HCT116 (cell line): ENCODE measurements at regions not wholly inside any gene's neighbourhood (a gene's known extent, or its start where the extent isn't known, plus 50 kb on each side); places are given as distances from the start of the nearest gene placed in this dataset.

Experiments used
- ATAC-seq: fragments of 200-7000 bp; cut with Tn5 transposase; 2 replicates; pipeline ENCODE4 v1.9.1; 2020; ENCODE audit warnings: mild to moderate bottlenecking, moderate library complexity
- BruUV-seq: library from RNA; stranded (reverse); fragments of 400-500 nt; replicated peaks from 2 replicates; lab custom pipeline; 2021; lab: Mats Ljungman, UMichigan
- CTCF ChIA-PET: fragments of 300-600 bp; sonication (Branson Sonifier 250); formaldehyde crosslinking; loops from one replicate; lab custom pipeline; 2021; ENCODE audit warnings: antibody characterized with exemption; lab: Charles Lee
- POLR2A ChIA-PET: fragments of 300-600, 350-600 bp; sonication (Branson Sonifier 250); formaldehyde crosslinking; loops from one replicate; lab custom pipeline; 2021; ENCODE audit warnings: antibody characterized with exemption; lab: Charles Lee
- RAD21 ChIA-PET, 2 experiments: fragments of 300-600 bp; sonication (Branson Sonifier 250); formaldehyde crosslinking; loops; one replicate each; lab custom pipeline; 2023; ENCODE audit warnings: low total read pairs in 2 of 2; ENCODE audit not compliant: uncharacterized antibody in 2 of 2, unreplicated experiment in 2 of 2, low non-redundant PET in 1 of 2; lab: Charles Lee
- DNase-seq: peaks from one replicate; pipeline ENCODE4 v3.0.0-alpha.2; 2010; ENCODE audit warnings: low read depth, low spot score
- H2AFZ ChIP-seq: fragments of 200-600 bp; shearing (Covaris generic), sonication (generic); 2 replicates; pipeline ENCODE4 v1.6.1; 2017; ENCODE audit warnings: low read depth, mixed run types, mixed read lengths, antibody characterized with exemption, low read length; ENCODE audit not compliant: poor library complexity, severe bottlenecking
- H3K27ac ChIP-seq: 2 replicates; pipeline ENCODE4 v1.5.1; 2012; ENCODE audit warnings: low read depth, low read length
- H3K27me3 ChIP-seq: fragments of 200-600 bp; sonication (generic); 2 replicates; pipeline ENCODE4 v1.6.1; 2016; ENCODE audit warnings: mixed run types, low read length, mixed read lengths; ENCODE audit not compliant: insufficient read depth
- H3K36me3 ChIP-seq, 2 experiments: fragments of 200-500 bp in 1 of 2; fragments of 200-600 bp in 1 of 2; sonication (Bioruptor generic) in 1 of 2; sonication (generic) in 1 of 2; 2 replicates each; pipeline versions ENCODE4 v1.5.1 to v1.6.1; 2014 to 2016; ENCODE audit warnings: low read length in 2 of 2, inconsistent platforms in 1 of 2, mixed read lengths in 1 of 2, mixed run types in 1 of 2; ENCODE audit not compliant: insufficient read depth in 2 of 2, control insufficient read depth in 1 of 2
- H3K4me1 ChIP-seq, 2 experiments: fragments of 200-600 bp in 1 of 2; sonication (generic) in 1 of 2; 2 replicates each; pipeline versions ENCODE4 v1.5.1 to v1.6.1; 2012 to 2017; ENCODE audit warnings: low read length in 2 of 2, inconsistent platforms in 1 of 2, mild to moderate bottlenecking in 1 of 2, mixed read lengths in 1 of 2, mixed run types in 1 of 2, moderate library complexity in 1 of 2; ENCODE audit not compliant: insufficient read depth in 2 of 2, control insufficient read depth in 1 of 2
- H3K4me2 ChIP-seq: fragments of 200-600 bp; sonication (generic); 2 replicates; pipeline ENCODE4 v1.6.1; 2017; ENCODE audit warnings: mixed run types, low read length, mixed read lengths
- H3K4me3 ChIP-seq, 2 experiments: fragments of 200-600 bp in 1 of 2; sonication (generic) in 1 of 2; replicated peaks in 1 of 2; 2 replicates each; pipeline ENCODE4 v1.5.1; 2011 to 2016; ENCODE audit warnings: low read length in 2 of 2, control low read depth in 1 of 2, low read depth in 1 of 2, mild to moderate bottlenecking in 1 of 2, mixed read lengths in 1 of 2, mixed run types in 1 of 2
- H3K79me2 ChIP-seq: fragments of 200-600 bp; sonication (generic); 2 replicates; pipeline ENCODE4 v1.6.1; 2017; ENCODE audit warnings: mild to moderate bottlenecking, mixed run types, low read length, moderate library complexity, mixed read lengths; ENCODE audit not compliant: insufficient read depth
- H3K9ac ChIP-seq: fragments of 200-600 bp; sonication (generic); 2 replicates; pipeline ENCODE4 v1.6.1; 2016; ENCODE audit warnings: low read length, mixed read lengths
- H3K9me2 ChIP-seq: fragments of 200-600 bp; sonication (generic), shearing (Covaris generic); 2 replicates; pipeline ENCODE4 v1.6.1; 2017; ENCODE audit warnings: mixed run types, mild to moderate bottlenecking, moderate library complexity; ENCODE audit not compliant: insufficient read depth
- H3K9me3 ChIP-seq, 2 experiments: fragments of 200-500 bp in 1 of 2; fragments of 200-600 bp in 1 of 2; sonication (Bioruptor generic) in 1 of 2; sonication (generic) in 1 of 2; 2 replicates each; pipeline ENCODE4 v1.6.1; 2014 to 2017; ENCODE audit warnings: low read length in 2 of 2, mixed read lengths in 2 of 2, inconsistent platforms in 1 of 2, low read depth in 1 of 2, mild to moderate bottlenecking in 1 of 2, mixed run types in 1 of 2, moderate library complexity in 1 of 2; ENCODE audit not compliant: control insufficient read depth in 1 of 2, insufficient read depth in 1 of 2
- H4K20me1 ChIP-seq: fragments of 200-600 bp; sonication (generic), shearing (Covaris generic); 2 replicates; pipeline ENCODE4 v1.6.1; 2017; ENCODE audit warnings: mixed run types, mild to moderate bottlenecking, moderate library complexity; ENCODE audit not compliant: insufficient read depth
- EGR1 ChIP-seq: IDR thresholded peaks from 2 replicates; pipeline ENCODE4 v1.6.1; 2012; ENCODE audit warnings: low read depth
- ELF1 ChIP-seq: IDR thresholded peaks from 2 replicates; pipeline ENCODE4 v1.6.1; 2012; ENCODE audit warnings: low read depth, borderline replicate concordance
- EZH2 ChIP-seq: fragments of 200-600 bp; sonication (generic); IDR thresholded peaks from 2 replicates; pipeline ENCODE4 v1.6.1; 2017; ENCODE audit warnings: antibody characterized with exemption, mixed run types
- EZH2phosphoT487 ChIP-seq: fragments of 200-600 bp; IDR thresholded peaks from 2 replicates; pipeline ENCODE4 v1.6.1; 2018; ENCODE audit warnings: antibody characterized with exemption, borderline replicate concordance
- FOSL1 ChIP-seq: IDR thresholded peaks from 2 replicates; pipeline ENCODE4 v1.6.1; 2012; ENCODE audit warnings: low read depth
- POLR2A ChIP-seq: IDR thresholded peaks from 2 replicates; pipeline ENCODE4 v1.7.0; 2011; ENCODE audit warnings: borderline replicate concordance; ENCODE audit not compliant: insufficient read depth, insufficient read length; ENCODE audit errors: extremely low read depth
- RAD21 ChIP-seq: IDR thresholded peaks from 2 replicates; pipeline ENCODE4 v1.6.1; 2012; ENCODE audit warnings: low read depth, mild to moderate bottlenecking
- REST ChIP-seq: IDR thresholded peaks from 2 replicates; pipeline ENCODE4 v1.6.1; 2012; ENCODE audit warnings: low read depth
- SP1 ChIP-seq: IDR thresholded peaks from 2 replicates; pipeline ENCODE4 v1.6.1; 2012; ENCODE audit warnings: low read depth
- TCF7L2 ChIP-seq: IDR thresholded peaks from 2 replicates; pipeline ENCODE4 v1.7.0; 2011; ENCODE audit warnings: borderline replicate concordance, inconsistent platforms; ENCODE audit not compliant: insufficient read depth, insufficient read length; ENCODE audit errors: extremely low read depth
- YY1 ChIP-seq: IDR thresholded peaks from 2 replicates; pipeline ENCODE4 v1.6.1; 2011; ENCODE audit warnings: low read length, low read depth, moderate library complexity, mild to moderate bottlenecking; ENCODE audit not compliant: insufficient replicate concordance; ENCODE audit errors: extremely low read depth
- ZFX ChIP-seq: fragments of 450-650 bp; IDR thresholded peaks from 2 replicates; pipeline ENCODE4 v1.6.1; 2017
- intact Hi-C: fragments of 100-400 bp; cut with micrococcal nuclease; formaldehyde crosslinking; loops from 2 replicates; pipeline ENCODE4 v1.10.0; 2022

GRCh38 chr21:38598413-38598812 lies 100.1 kb upstream of the ERG start:
- no peak for DNase-seq
- CTCF ChIA-PET = no interaction called here
- peaks cover 80% of the 10 kb centered on the region for H3K27me3 ChIP-seq
- no peak overlapping the region for H3K4me3 ChIP-seq
- no peaks in the 10 kb centered on the region for H3K9me2 ChIP-seq
- H4K20me1 ChIP-seq = no peaks in the 10 kb centered on the region
- H3K4me1 ChIP-seq = no peaks in the 10 kb centered on the region
- no peak for ATAC-seq
- RAD21 ChIA-PET = no interaction called here
- H3K79me2 ChIP-seq = no peaks in the 10 kb centered on the region
- no TSS peak for BruUV-seq
- H3K27ac ChIP-seq = no peak overlapping the region
- H3K9ac ChIP-seq = no peak overlapping the region
- no peak overlapping the region for H2AFZ ChIP-seq
- intact Hi-C loops = no loop called here
- POLR2A ChIA-PET = no interaction called here
- TF ChIP-seq EGR1 = no peak
- TF ChIP-seq EZH2phosphoT487 = no peak
- no peak for TF ChIP-seq ELF1
- TF ChIP-seq POLR2A = no peak
- TF ChIP-seq RAD21 = no peak
- TF ChIP-seq EZH2 = no peak
- TF ChIP-seq SP1 = no peak
- no peak for TF ChIP-seq REST
- TF ChIP-seq ZFX = no peak
- no peak for TF ChIP-seq YY1
- TF ChIP-seq TCF7L2 = no peak
- TF ChIP-seq FOSL1 = no peak
- H3K9me3 ChIP-seq = no peaks in the 10 kb centered on the region
- no peak overlapping the region for H3K4me2 ChIP-seq
- no peaks in the 10 kb centered on the region for H3K36me3 ChIP-seq
